ENCODE measurements at regions not wholly inside any gene's neighbourhood (a gene's known extent, or its start where the extent isn't known, plus 50 kb on each side); places are given as distances from the start of the nearest gene placed in this dataset.

GRCh38 chr12:47585507-47585906 is 120.3 kb downstream of the RPAP3 start:
- no peak for TF ChIP-seq CTCF (conservative IDR thresholded peaks at IDR 0.05; ENCODE audit: low read depth, low read length)
- no peak for TF ChIP-seq EZH2 (IDR thresholded peaks at IDR 0.05; ENCODE audit: low read length, unreplicated experiment)
- TF ChIP-seq EZH2phosphoT487 (IDR thresholded peaks at IDR 0.05; ENCODE audit: borderline replicate concordance, low read length): no peak

Measured in PC-3 (cell line).